HCT116 (cell line): ENCODE measurements at regions not wholly inside any gene's neighbourhood (a gene's known extent, or its start where the extent isn't known, plus 50 kb on each side); places are given as distances from the start of the nearest gene placed in this dataset.

Experiments
- POLR2A ChIP-seq: IDR thresholded peaks from 2 replicates; pipeline ENCODE4 v1.7.0; 2011; ENCODE audit warnings: borderline replicate concordance; ENCODE audit not compliant: insufficient read depth, insufficient read length; ENCODE audit errors: extremely low read depth
- YY1 ChIP-seq: IDR thresholded peaks from 2 replicates; pipeline ENCODE4 v1.6.1; 2011; ENCODE audit warnings: low read length, low read depth, moderate library complexity, mild to moderate bottlenecking; ENCODE audit not compliant: insufficient replicate concordance; ENCODE audit errors: extremely low read depth
- ZBTB33 ChIP-seq: IDR thresholded peaks from 2 replicates; pipeline ENCODE4 v1.6.1; 2011; ENCODE audit warnings: mild to moderate bottlenecking, low read length, moderate library complexity; ENCODE audit not compliant: insufficient replicate concordance; ENCODE audit errors: extremely low read depth

GRCh38 chr6:37569317-37569716, 69.6 kb upstream of the CCDC167 start:
- no peak for TF ChIP-seq ZBTB33
- no peak for TF ChIP-seq POLR2A
- TF ChIP-seq YY1, result no peak
